ENCODE measurements at regions not wholly inside any gene's neighbourhood (a gene's known extent, or its start where the extent isn't known, plus 50 kb on each side); places are given as distances from the start of the nearest gene placed in this dataset.

- H3K27me3 ChIP-seq (replicated peaks in 1 of 2; ENCODE audit: control insufficient read depth in 2 of 2, extremely low read depth in 1 of 2, insufficient read depth in 2 of 2, low read length in 1 of 2) = no peaks in the 10 kb centered on the region
- Mint-ChIP-seq H3K4me3 (no peak overlapping the region), H3K27me3 (no peaks in the 10 kb centered on the region), H3K4me1 (no peaks in the 10 kb centered on the region), H3K27ac (no peak overlapping the region), H3K9me3 (peaks cover 8 to 35% (median 21%) of the 10 kb centered on the region in 3 donors), H3K36me3 (no peaks in the 10 kb centered on the region)
- WGBS (ENCODE audit: insufficient coverage) = no CpG with 5 or more reads among the region's 1 CpG
- CTCF ChIA-PET = no interaction called here
- H3K27ac ChIP-seq (ENCODE audit: low read length) = no peak overlapping the region
- no peak for DNase-seq
- H3K9me3 ChIP-seq = no peaks in the 10 kb centered on the region
- no peak overlapping the region for H3K4me3 ChIP-seq (ENCODE audit: control insufficient read depth in 1 of 2, extremely low read depth in 1 of 2, low read length in 1 of 2)
- ATAC-seq (replicated peaks in 1 of 4) = no peak
- H3K4me1 ChIP-seq (ENCODE audit: control insufficient read depth in 1 of 2, extremely low read depth in 1 of 2, insufficient read depth in 2 of 2, low read length in 2 of 2) = no peaks in the 10 kb centered on the region
- H3K36me3 ChIP-seq (ENCODE audit: control insufficient read depth in 2 of 2, extremely low read depth in 1 of 2, insufficient read depth in 1 of 2, low read length in 1 of 2) = no peaks in the 10 kb centered on the region
- POLR2A ChIA-PET = no interaction called here
Observed at GRCh38 chr4:33411182-33411581, 2691.0 kb downstream of the PCDH7 start.

- ChIA-PET POLR2A (no interaction called here), CTCF (no interaction called here)
- H3K27me3 ChIP-seq (replicated peaks in 1 of 2; ENCODE audit: control insufficient read depth in 2 of 2, extremely low read depth in 1 of 2, insufficient read depth in 2 of 2, low read length in 1 of 2) = no peaks in the 10 kb centered on the region
- no peak overlapping the region for H3K27ac ChIP-seq (ENCODE audit: low read length)
- Mint-ChIP-seq H3K9me3 (peaks cover 0 to 20% (median 16%) of the 10 kb centered on the region in 3 donors), H3K4me1 (no peaks in the 10 kb centered on the region), H3K27me3 (no peaks in the 10 kb centered on the region), H3K36me3 (no peaks in the 10 kb centered on the region), H3K4me3 (no peak overlapping the region), H3K27ac (no peak overlapping the region)
- H3K9me3 ChIP-seq = no peaks in the 10 kb centered on the region
- no CpG with 5 or more reads among the region's 3 CpGs for WGBS (ENCODE audit: insufficient coverage)
- H3K4me1 ChIP-seq (ENCODE audit: control insufficient read depth in 1 of 2, extremely low read depth in 1 of 2, insufficient read depth in 2 of 2, low read length in 2 of 2) = no peaks in the 10 kb centered on the region
- no peak overlapping the region for H3K4me3 ChIP-seq (ENCODE audit: control insufficient read depth in 1 of 2, extremely low read depth in 1 of 2, low read length in 1 of 2)
- no peak for ATAC-seq (replicated peaks in 1 of 4)
- DNase-seq = no peak
- H3K36me3 ChIP-seq (ENCODE audit: control insufficient read depth in 2 of 2, extremely low read depth in 1 of 2, insufficient read depth in 1 of 2, low read length in 1 of 2) = no peaks in the 10 kb centered on the region
Observed at GRCh38 chr4:33421887-33422286, 2701.7 kb downstream of the PCDH7 start.

DNA sequence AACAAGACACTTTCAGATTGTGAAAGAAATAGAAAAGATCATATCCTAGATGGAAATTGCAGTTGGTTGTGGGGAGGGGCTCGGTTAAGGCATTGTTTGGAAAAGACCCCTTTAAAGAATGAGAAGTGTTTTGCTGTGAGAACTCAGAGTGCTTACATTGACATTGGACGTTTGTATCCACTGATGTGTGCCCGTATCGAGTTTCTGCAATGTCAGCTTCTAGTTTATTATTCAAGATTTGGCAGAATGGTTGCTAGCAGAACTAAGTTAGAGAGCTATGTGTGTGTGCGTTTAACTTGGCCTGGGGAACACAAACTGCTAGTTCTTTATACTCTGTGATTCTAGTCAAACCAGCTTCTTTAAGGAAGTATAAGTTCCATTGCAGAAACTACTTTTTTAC is 2702.5 kb downstream of the PCDH7 start:
- no peaks in the 10 kb centered on the region for H3K9me3 ChIP-seq
- DNase-seq (no peak), ATAC-seq (replicated peaks in 1 of 4) (no peak)
- whole genome bisulfite sequencing (ENCODE audit: insufficient coverage) = 80% methylated on average over 4 of the region's 5 CpGs
- no peak overlapping the region for H3K27ac Mint-ChIP-seq
- POLR2A ChIA-PET = no interaction called here
- no peaks in the 10 kb centered on the region for H3K4me1 Mint-ChIP-seq
- no peak overlapping the region for H3K4me3 Mint-ChIP-seq
- H3K27me3 Mint-ChIP-seq = no peaks in the 10 kb centered on the region
- H3K27ac ChIP-seq (ENCODE audit: low read length) = no peak overlapping the region
- H3K27me3 ChIP-seq (replicated peaks in 1 of 2; ENCODE audit: control insufficient read depth in 2 of 2, extremely low read depth in 1 of 2, insufficient read depth in 2 of 2, low read length in 1 of 2) = no peaks in the 10 kb centered on the region
- H3K9me3 Mint-ChIP-seq = peaks cover 1 to 19% (median 16%) of the 10 kb centered on the region in 3 donors
- no peaks in the 10 kb centered on the region for H3K4me1 ChIP-seq (ENCODE audit: control insufficient read depth in 1 of 2, extremely low read depth in 1 of 2, insufficient read depth in 2 of 2, low read length in 2 of 2)
- H3K36me3 ChIP-seq (ENCODE audit: control insufficient read depth in 2 of 2, extremely low read depth in 1 of 2, insufficient read depth in 1 of 2, low read length in 1 of 2) = no peaks in the 10 kb centered on the region
- no peaks in the 10 kb centered on the region for H3K36me3 Mint-ChIP-seq
- CTCF ChIA-PET = no interaction called here
- no peak overlapping the region for H3K4me3 ChIP-seq (ENCODE audit: control insufficient read depth in 1 of 2, extremely low read depth in 1 of 2, low read length in 1 of 2)

DNA sequence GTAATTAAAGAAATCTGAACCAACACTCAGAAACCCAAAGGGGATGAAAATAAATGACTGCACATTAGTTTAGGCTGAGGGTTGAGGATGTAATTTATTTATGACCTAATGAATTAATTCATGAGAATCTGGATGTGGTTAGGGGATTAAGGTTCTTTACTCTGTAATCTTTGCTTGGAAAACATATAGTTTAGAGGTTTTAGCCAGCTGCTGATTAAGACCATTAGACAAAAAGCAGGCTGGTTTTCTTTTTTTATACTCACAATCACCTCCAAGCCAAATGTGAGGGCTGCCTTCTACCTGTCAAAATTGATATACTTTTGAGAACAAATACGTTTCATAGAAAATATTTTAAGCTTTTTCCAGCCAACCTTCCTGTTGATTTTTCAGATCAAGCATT is 2705.8 kb downstream of the PCDH7 start:
- Mint-ChIP-seq H3K27me3 (no peaks in the 10 kb centered on the region), H3K36me3 (no peaks in the 10 kb centered on the region), H3K4me3 (no peak overlapping the region), H3K9me3 (peaks cover 3 to 17% (median 13%) of the 10 kb centered on the region in 3 donors), H3K4me1 (no peaks in the 10 kb centered on the region), H3K27ac (no peak overlapping the region)
- Histone ChIP-seq H3K4me1 (ENCODE audit: control insufficient read depth in 1 of 2, extremely low read depth in 1 of 2, insufficient read depth in 2 of 2, low read length in 2 of 2) (no peaks in the 10 kb centered on the region), H3K36me3 (ENCODE audit: control insufficient read depth in 2 of 2, extremely low read depth in 1 of 2, insufficient read depth in 1 of 2, low read length in 1 of 2) (no peaks in the 10 kb centered on the region), H3K9me3 (no peaks in the 10 kb centered on the region), H3K27me3 (replicated peaks in 1 of 2; ENCODE audit: control insufficient read depth in 2 of 2, extremely low read depth in 1 of 2, insufficient read depth in 2 of 2, low read length in 1 of 2) (no peaks in the 10 kb centered on the region), H3K27ac (ENCODE audit: low read length) (no peak overlapping the region), H3K4me3 (ENCODE audit: control insufficient read depth in 1 of 2, extremely low read depth in 1 of 2, low read length in 1 of 2) (no peak overlapping the region)
- ATAC-seq (replicated peaks in 1 of 4) (no peak), DNase-seq (no peak)
- WGBS (ENCODE audit: insufficient coverage) = no CpG with 5 or more reads among the region's 1 CpG
- ChIA-PET POLR2A (no interaction called here), CTCF (no interaction called here)

DNA sequence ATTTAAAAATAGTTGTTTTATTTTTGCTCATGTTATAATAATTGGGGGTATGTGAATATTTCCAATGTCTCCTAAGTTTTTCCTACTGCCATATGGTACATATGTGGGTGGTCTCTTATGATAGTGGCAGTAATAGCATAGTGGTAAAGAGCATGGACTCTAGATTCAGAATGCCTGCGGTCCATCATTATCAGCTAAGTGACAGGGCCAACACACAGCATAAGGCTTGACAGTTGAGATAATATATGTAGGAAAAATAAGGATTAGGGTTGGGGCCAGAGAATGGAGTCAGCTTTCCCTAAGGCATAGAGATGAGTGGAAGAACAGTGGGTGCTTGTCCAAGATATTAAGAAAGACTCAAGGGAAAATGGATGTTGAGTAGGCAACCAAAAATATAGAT is 2707.5 kb downstream of the PCDH7 start:
- DNase-seq (no peak), ATAC-seq (replicated peaks in 1 of 4) (no peak)
- H3K4me3 Mint-ChIP-seq = no peak overlapping the region
- Histone ChIP-seq H3K4me1 (ENCODE audit: control insufficient read depth in 1 of 2, extremely low read depth in 1 of 2, insufficient read depth in 2 of 2, low read length in 2 of 2) (no peaks in the 10 kb centered on the region), H3K9me3 (no peaks in the 10 kb centered on the region), H3K4me3 (ENCODE audit: control insufficient read depth in 1 of 2, extremely low read depth in 1 of 2, low read length in 1 of 2) (no peak overlapping the region), H3K27ac (ENCODE audit: low read length) (no peak overlapping the region), H3K36me3 (ENCODE audit: control insufficient read depth in 2 of 2, extremely low read depth in 1 of 2, insufficient read depth in 1 of 2, low read length in 1 of 2) (no peaks in the 10 kb centered on the region), H3K27me3 (replicated peaks in 1 of 2; ENCODE audit: control insufficient read depth in 2 of 2, extremely low read depth in 1 of 2, insufficient read depth in 2 of 2, low read length in 1 of 2) (no peaks in the 10 kb centered on the region)
- CTCF ChIA-PET = no interaction called here
- H3K4me1 Mint-ChIP-seq = no peaks in the 10 kb centered on the region
- peaks cover 3 to 14% (median 13%) of the 10 kb centered on the region in 3 donors for H3K9me3 Mint-ChIP-seq
- POLR2A ChIA-PET = no interaction called here
- 100% methylated on average over 1 of the region's 1 CpG for WGBS (ENCODE audit: insufficient coverage)
- H3K27ac Mint-ChIP-seq = no peak overlapping the region
- H3K27me3 Mint-ChIP-seq = no peaks in the 10 kb centered on the region
- no peaks in the 10 kb centered on the region for H3K36me3 Mint-ChIP-seq

DNA sequence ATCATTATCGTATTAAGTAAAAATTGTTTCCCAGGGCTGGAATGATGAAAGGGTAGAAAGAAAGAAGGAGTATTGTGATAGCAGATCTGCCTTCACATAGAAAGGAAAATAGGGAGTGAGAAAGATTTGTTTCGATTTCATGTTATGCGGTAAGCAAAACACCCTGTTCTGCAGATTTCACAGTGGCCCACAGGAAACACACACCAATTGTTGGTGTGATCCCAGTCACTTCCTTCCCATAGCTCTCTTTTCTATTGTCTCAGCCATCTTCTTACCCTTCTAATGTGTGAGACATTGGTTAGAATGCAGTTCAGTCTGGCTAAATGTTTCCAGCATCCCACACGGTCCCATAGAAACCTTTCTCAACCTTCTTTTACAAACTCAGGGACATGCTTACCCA is 2709.8 kb downstream of the PCDH7 start:
- no peaks in the 10 kb centered on the region for H3K27me3 ChIP-seq (replicated peaks in 1 of 2; ENCODE audit: control insufficient read depth in 2 of 2, extremely low read depth in 1 of 2, insufficient read depth in 2 of 2, low read length in 1 of 2)
- Mint-ChIP-seq H3K27ac (no peak overlapping the region), H3K36me3 (no peaks in the 10 kb centered on the region), H3K4me3 (no peak overlapping the region), H3K27me3 (no peaks in the 10 kb centered on the region), H3K9me3 (peaks cover 3 to 9% (median 8%) of the 10 kb centered on the region in 3 donors), H3K4me1 (no peaks in the 10 kb centered on the region)
- H3K9me3 ChIP-seq = no peaks in the 10 kb centered on the region
- ChIA-PET POLR2A (no interaction called here), CTCF (no interaction called here)
- ATAC-seq (replicated peaks in 1 of 4) (no peak), DNase-seq (no peak)
- no peaks in the 10 kb centered on the region for H3K36me3 ChIP-seq (ENCODE audit: control insufficient read depth in 2 of 2, extremely low read depth in 1 of 2, insufficient read depth in 1 of 2, low read length in 1 of 2)
- H3K27ac ChIP-seq (ENCODE audit: low read length) = no peak overlapping the region
- no peaks in the 10 kb centered on the region for H3K4me1 ChIP-seq (ENCODE audit: control insufficient read depth in 1 of 2, extremely low read depth in 1 of 2, insufficient read depth in 2 of 2, low read length in 2 of 2)
- no peak overlapping the region for H3K4me3 ChIP-seq (ENCODE audit: control insufficient read depth in 1 of 2, extremely low read depth in 1 of 2, low read length in 1 of 2)
- no CpG with 5 or more reads among the region's 4 CpGs for WGBS (ENCODE audit: insufficient coverage)

GRCh38 chr4:33437406-33437805 is 2717.2 kb downstream of the PCDH7 start:
- H3K27ac ChIP-seq (ENCODE audit: low read length) = no peak overlapping the region
- no peaks in the 10 kb centered on the region for H3K36me3 ChIP-seq (ENCODE audit: control insufficient read depth in 2 of 2, extremely low read depth in 1 of 2, insufficient read depth in 1 of 2, low read length in 1 of 2)
- ATAC-seq (replicated peaks in 1 of 4) (no peak), DNase-seq (no peak)
- no peaks in the 10 kb centered on the region for H3K27me3 Mint-ChIP-seq
- H3K4me1 ChIP-seq (ENCODE audit: control insufficient read depth in 1 of 2, extremely low read depth in 1 of 2, insufficient read depth in 2 of 2, low read length in 2 of 2) = no peaks in the 10 kb centered on the region
- POLR2A ChIA-PET = no interaction called here
- no CpG with 5 or more reads among the region's 2 CpGs for WGBS (ENCODE audit: insufficient coverage)
- no peak overlapping the region for H3K4me3 Mint-ChIP-seq
- CTCF ChIA-PET = no interaction called here
- H3K36me3 Mint-ChIP-seq = no peaks in the 10 kb centered on the region
- peaks cover 0 to 13% (median 7%) of the 10 kb centered on the region in 3 donors for H3K9me3 Mint-ChIP-seq
- no peak overlapping the region for H3K4me3 ChIP-seq (ENCODE audit: control insufficient read depth in 1 of 2, extremely low read depth in 1 of 2, low read length in 1 of 2)
- no peaks in the 10 kb centered on the region for H3K27me3 ChIP-seq (replicated peaks in 1 of 2; ENCODE audit: control insufficient read depth in 2 of 2, extremely low read depth in 1 of 2, insufficient read depth in 2 of 2, low read length in 1 of 2)
- no peaks in the 10 kb centered on the region for H3K4me1 Mint-ChIP-seq
- H3K9me3 ChIP-seq = no peaks in the 10 kb centered on the region
- no peak overlapping the region for H3K27ac Mint-ChIP-seq
